DOHH2 (cell line): ENCODE measurements at regions not wholly inside any gene's neighbourhood (a gene's known extent, or its start where the extent isn't known, plus 50 kb on each side); places are given as distances from the start of the nearest gene placed in this dataset.

ENCODE experiments used
- H3F3A ChIP-seq: fragments of 200-600 bp; sonication (generic), shearing (Covaris generic); 2 replicates; pipeline ENCODE4 v1.6.0; 2016; ENCODE audit warnings: antibody characterized with exemption, mild to moderate bottlenecking; ENCODE audit not compliant: control insufficient read depth, insufficient read depth
- H3K27ac ChIP-seq: fragments of 200-600 bp; sonication (generic); 2 replicates; pipeline ENCODE4 v1.5.1; 2014; ENCODE audit warnings: low read depth, mild to moderate bottlenecking, low read length, moderate library complexity
- H3K27me3 ChIP-seq: fragments of 200-600 bp; sonication (generic); 2 replicates; pipeline ENCODE4 v1.6.1; 2014; ENCODE audit warnings: mild to moderate bottlenecking, low read length, mixed read lengths; ENCODE audit not compliant: control insufficient read depth
- H3K36me3 ChIP-seq: fragments of 200-600 bp; sonication (generic); 2 replicates; pipeline ENCODE4 v1.6.1; 2014; ENCODE audit warnings: mild to moderate bottlenecking, low read length, moderate library complexity, mixed read lengths; ENCODE audit not compliant: control insufficient read depth
- H3K4me1 ChIP-seq: fragments of 200-600 bp; sonication (generic); 2 replicates; pipeline ENCODE4 v1.6.1; 2014; ENCODE audit warnings: mild to moderate bottlenecking, low read length, mixed read lengths; ENCODE audit not compliant: control insufficient read depth
- H3K4me2 ChIP-seq: fragments of 200-600 bp; sonication (generic); 2 replicates; pipeline ENCODE4 v1.6.0; 2014; ENCODE audit warnings: mild to moderate bottlenecking, low read length, moderate library complexity
- H3K4me3 ChIP-seq: fragments of 200-600 bp; sonication (generic); 2 replicates; pipeline ENCODE4 v1.5.1; 2014; ENCODE audit warnings: mild to moderate bottlenecking, low read length, mixed read lengths
- H3K79me2 ChIP-seq: fragments of 200-600 bp; sonication (generic); 2 replicates; pipeline ENCODE4 v1.6.1; 2014; ENCODE audit warnings: mild to moderate bottlenecking, low read length, mixed read lengths; ENCODE audit not compliant: control insufficient read depth
- H3K9me2 ChIP-seq: fragments of 200-600 bp; sonication (generic); replicated peaks from 2 replicates; pipeline ENCODE4 v1.6.1; 2014; ENCODE audit warnings: mild to moderate bottlenecking, low read length, mixed read lengths; ENCODE audit not compliant: control insufficient read depth
- H3K9me3 ChIP-seq: fragments of 200-600 bp; sonication (generic); 2 replicates; pipeline ENCODE4 v1.6.1; 2014; ENCODE audit warnings: antibody characterized with exemption, low read length, mixed read lengths; ENCODE audit not compliant: control insufficient read depth, insufficient read depth
- H4K20me1 ChIP-seq: fragments of 200-600 bp; sonication (generic); 2 replicates; pipeline ENCODE4 v1.6.0; 2014; ENCODE audit warnings: low read depth, mild to moderate bottlenecking, antibody characterized with exemption, low read length, moderate library complexity; ENCODE audit not compliant: control insufficient read depth, insufficient read depth
- CTCF ChIP-seq: fragments of 200-600 bp; sonication (generic); IDR thresholded peaks from one replicate; pipeline ENCODE4 v1.5.1; 2014; ENCODE audit warnings: antibody characterized with exemption, mild to moderate bottlenecking, low read depth, low read length; ENCODE audit not compliant: poor library complexity, severe bottlenecking
- EZH2phosphoT487 ChIP-seq: fragments of 200-600 bp; sonication (generic); IDR thresholded peaks from 2 replicates; pipeline ENCODE4 v1.6.1; 2017; ENCODE audit warnings: borderline replicate concordance, mild to moderate bottlenecking, antibody characterized with exemption, low read length, moderate library complexity, mixed read lengths

GRCh38 chr4:35912174-35912573 lies 332.1 kb downstream of the ARAP2 start:
- H3K79me2 ChIP-seq, result no peaks in the 10 kb centered on the region
- H3K9me2 ChIP-seq, result no peaks in the 10 kb centered on the region
- H3K27ac ChIP-seq, result no peak overlapping the region
- no peaks in the 10 kb centered on the region for H3K36me3 ChIP-seq
- no peaks in the 10 kb centered on the region for H3K9me3 ChIP-seq
- H4K20me1 ChIP-seq, result no peaks in the 10 kb centered on the region
- H3K27me3 ChIP-seq, result no peaks in the 10 kb centered on the region
- H3K4me1 ChIP-seq, result no peaks in the 10 kb centered on the region
- H3F3A ChIP-seq, result no peaks in the 10 kb centered on the region
- TF ChIP-seq EZH2phosphoT487 (no peak), CTCF (no peak)
- H3K4me2 ChIP-seq, result no peak overlapping the region
- no peak overlapping the region for H3K4me3 ChIP-seq

GRCh38 chr4:35918491-35918977 lies 325.8 kb downstream of the ARAP2 start:
- Histone ChIP-seq H3K36me3 (no peaks in the 10 kb centered on the region), H3K27ac (no peak overlapping the region), H3K9me3 (no peaks in the 10 kb centered on the region), H4K20me1 (no peaks in the 10 kb centered on the region), H3K4me3 (no peak overlapping the region), H3K79me2 (no peaks in the 10 kb centered on the region), H3K27me3 (no peaks in the 10 kb centered on the region), H3K4me1 (no peaks in the 10 kb centered on the region), H3K4me2 (no peak overlapping the region), H3F3A (no peaks in the 10 kb centered on the region), H3K9me2 (no peaks in the 10 kb centered on the region)
- TF ChIP-seq EZH2phosphoT487, result no peak

- Histone ChIP-seq H3K9me2 (no peaks in the 10 kb centered on the region), H3K79me2 (no peaks in the 10 kb centered on the region), H3K27ac (no peak overlapping the region), H3K4me1 (no peaks in the 10 kb centered on the region), H3K4me3 (no peak overlapping the region), H3K9me3 (no peaks in the 10 kb centered on the region), H3K36me3 (no peaks in the 10 kb centered on the region), H3F3A (no peaks in the 10 kb centered on the region), H3K4me2 (no peak overlapping the region), H4K20me1 (no peaks in the 10 kb centered on the region), H3K27me3 (no peaks in the 10 kb centered on the region)
- no peak for TF ChIP-seq EZH2phosphoT487
- no peak for TF ChIP-seq CTCF
These were observed 318.5 kb downstream of the ARAP2 start for GRCh38 chr4:35925806-35926205.

GRCh38 chr4:35926788-35927187 lies 317.5 kb downstream of the ARAP2 start:
- Histone ChIP-seq H3K36me3 (no peaks in the 10 kb centered on the region), H3K4me3 (no peak overlapping the region), H3K27me3 (no peaks in the 10 kb centered on the region), H4K20me1 (no peaks in the 10 kb centered on the region), H3K9me3 (no peaks in the 10 kb centered on the region), H3K4me2 (no peak overlapping the region), H3K4me1 (no peaks in the 10 kb centered on the region), H3F3A (no peaks in the 10 kb centered on the region), H3K79me2 (no peaks in the 10 kb centered on the region), H3K27ac (no peak overlapping the region), H3K9me2 (no peaks in the 10 kb centered on the region)
- TF ChIP-seq EZH2phosphoT487, result no peak
- TF ChIP-seq CTCF, result no peak
